ENCODE measurements at regions not wholly inside any gene's neighbourhood (a gene's known extent, or its start where the extent isn't known, plus 50 kb on each side); places are given as distances from the start of the nearest gene placed in this dataset.

- 85% methylated on average over 1 of the region's 1 CpG for WGBS, 2 donors
- no peak overlapping the region for H3K4me3 ChIP-seq (ENCODE audit: low read depth, poor library complexity, severe bottlenecking)
- DNase-seq (ENCODE audit: low spot score in 2 of 2): no peak
- no peak for TF ChIP-seq CTCF (IDR thresholded peaks at IDR 0.05)
- no peak for TF ChIP-seq POLR2A (IDR thresholded peaks at IDR 0.05)
- intact Hi-C loops (cut with DNase I; ENCODE audit: low total_unique reads): no loop called here
Measured at GRCh38 chr2:193114827-193115226, 920.1 kb upstream of the TMEFF2 start.

- DNase-seq (ENCODE audit: low spot score in 2 of 2): no peak
- intact Hi-C loops (cut with DNase I; ENCODE audit: low total_unique reads): no loop called here
- whole genome bisulfite sequencing, 2 donors: 74 to 91% methylated on average over 1 of the region's 1 CpG
- TF ChIP-seq POLR2A (IDR thresholded peaks at IDR 0.05) (no peak), CTCF (IDR thresholded peaks at IDR 0.05) (no peak)
- no peak overlapping the region for H3K4me3 ChIP-seq (ENCODE audit: low read depth, poor library complexity, severe bottlenecking)
Measured at GRCh38 chr2:193112986-193113385, 918.3 kb upstream of the TMEFF2 start.

- H3K4me3 ChIP-seq (ENCODE audit: low read depth, poor library complexity, severe bottlenecking): no peak overlapping the region
- TF ChIP-seq POLR2A (IDR thresholded peaks at IDR 0.05): no peak
- no peak for TF ChIP-seq CTCF (IDR thresholded peaks at IDR 0.05)
- 64 to 83% methylated on average over 1 of the region's 1 CpG for WGBS, 2 donors
- DNase-seq (ENCODE audit: low spot score in 2 of 2): no peak
- intact Hi-C loops (cut with DNase I; ENCODE audit: low total_unique reads): no loop called here
Measured at GRCh38 chr2:193103064-193103463, 908.3 kb upstream of the TMEFF2 start.

- intact Hi-C loops (cut with DNase I; ENCODE audit: low total_unique reads): no loop called here
- DNase-seq (ENCODE audit: low spot score in 2 of 2): no peak
- TF ChIP-seq CTCF (IDR thresholded peaks at IDR 0.05) (no peak), POLR2A (IDR thresholded peaks at IDR 0.05) (no peak)
- WGBS, 2 donors: 94 to 96% methylated on average over 5 of the region's 5 CpGs
- H3K4me3 ChIP-seq (ENCODE audit: low read depth, poor library complexity, severe bottlenecking): no peak overlapping the region
Measured at GRCh38 chr2:193101591-193101990, 906.9 kb upstream of the TMEFF2 start.

GRCh38 chr2:193088026-193088425 lies 893.3 kb upstream of the TMEFF2 start:
- H3K4me3 ChIP-seq (ENCODE audit: low read depth, poor library complexity, severe bottlenecking): no peak overlapping the region
- 70 to 73% methylated on average over 1 of the region's 1 CpG for WGBS, 2 donors
- intact Hi-C loops (cut with DNase I; ENCODE audit: low total_unique reads): no loop called here
- TF ChIP-seq CTCF (IDR thresholded peaks at IDR 0.05): no peak
- no peak for TF ChIP-seq POLR2A (IDR thresholded peaks at IDR 0.05)
- no peak for DNase-seq (ENCODE audit: low spot score in 2 of 2)

GRCh38 chr2:193076995-193077394 lies 882.3 kb upstream of the TMEFF2 start:
- DNase-seq (ENCODE audit: low spot score in 2 of 2): no peak
- intact Hi-C loops (cut with DNase I; ENCODE audit: low total_unique reads): no loop called here
- no peak for TF ChIP-seq CTCF (IDR thresholded peaks at IDR 0.05)
- TF ChIP-seq POLR2A (IDR thresholded peaks at IDR 0.05): no peak
- H3K4me3 ChIP-seq (ENCODE audit: low read depth, poor library complexity, severe bottlenecking): no peak overlapping the region

Measured in lower leg skin (tissue), 4 donors.